GM12878 (cell line): ENCODE measurements at regions not wholly inside any gene's neighbourhood (a gene's known extent, or its start where the extent isn't known, plus 50 kb on each side); places are given as distances from the start of the nearest gene placed in this dataset.

Experiments used
- ATAC-seq: fragments of 200-7000 bp; cut with Tn5 transposase; 3 replicates; pipeline ENCODE4 v1.9.1; 2020; ENCODE audit warnings: mild to moderate bottlenecking, moderate library complexity
- BruUV-seq: library from RNA; stranded (reverse); fragments of 400-500 nt; replicated peaks from 2 replicates; lab custom pipeline; 2021; lab: Mats Ljungman, UMichigan
- CTCF ChIA-PET: fragments of 300-600 bp; sonication (Branson Sonifier 250); formaldehyde crosslinking; extraction: SDS; loops from one replicate; lab custom pipeline; 2021; ENCODE audit warnings: inconsistent platforms; lab: Yijun Ruan, JAX
- POLR2A ChIA-PET: fragments of 350-600 bp; formaldehyde crosslinking; extraction: SDS; loops from one replicate; lab custom pipeline; 2021; ENCODE audit warnings: inconsistent platforms; lab: Charles Lee
- RAD21 ChIA-PET: fragments of 300-600 bp; sonication (Branson Sonifier 250); formaldehyde crosslinking; loops from one replicate; lab custom pipeline; 2023; ENCODE audit warnings: antibody characterized with exemption; ENCODE audit not compliant: unreplicated experiment; lab: Charles Lee
- SMC1A ChIA-PET: fragments of 300-600 bp; sonication (Branson Sonifier 250); formaldehyde crosslinking; loops from one replicate; lab custom pipeline; 2023; ENCODE audit not compliant: unreplicated experiment, uncharacterized antibody; lab: Charles Lee
- DNase-seq: peaks from one replicate; pipeline ENCODE4 v3.0.0-alpha.2; 2011; ENCODE audit warnings: low read depth, low spot score
- FAIRE-seq: peaks from 3 replicates; lab custom pipeline; 2011; peaks lifted over from hg19 to GRCh38; lab: Jason Lieb, UNC
- H2AFZ ChIP-seq: 2 replicates; pipeline ENCODE4 v1.6.0; 2011; ENCODE audit warnings: low read depth, low read length, control low read depth; ENCODE audit not compliant: control insufficient read depth
- H3K27ac ChIP-seq: 2 replicates; pipeline ENCODE4 v1.5.1; 2011; ENCODE audit warnings: control low read depth; ENCODE audit not compliant: control insufficient read depth, insufficient read depth
- H3K27me3 ChIP-seq, 2 experiments: replicated peaks in 1 of 2; 2 replicates each; pipeline versions ENCODE4 v1.6.0 to v1.6.1; 2011; ENCODE audit warnings: low read length in 1 of 2; ENCODE audit not compliant: control insufficient read depth in 2 of 2, insufficient read depth in 2 of 2
- H3K36me3 ChIP-seq, 2 experiments: 2 replicates each; pipeline ENCODE4 v1.5.1; 2011; ENCODE audit warnings: low read length in 1 of 2; ENCODE audit not compliant: control insufficient read depth in 2 of 2, insufficient read depth in 2 of 2
- H3K4me1 ChIP-seq: 2 replicates; pipeline ENCODE4 v1.6.1; 2011; ENCODE audit warnings: mild to moderate bottlenecking, low read length, moderate library complexity, mixed read lengths; ENCODE audit not compliant: control insufficient read depth, insufficient read depth
- H3K4me2 ChIP-seq: 2 replicates; pipeline ENCODE4 v1.6.0; 2011; ENCODE audit warnings: control low read depth; ENCODE audit not compliant: control insufficient read depth, insufficient read depth
- H3K4me3 ChIP-seq: fragments of 200-600 bp; sonication (generic); 2 replicates; pipeline ENCODE4 v1.5.1; 2016
- H3K79me2 ChIP-seq: 2 replicates; pipeline ENCODE4 v1.6.0; 2011; ENCODE audit warnings: low read length; ENCODE audit not compliant: control insufficient read depth, insufficient read depth
- H3K9ac ChIP-seq: 2 replicates; pipeline ENCODE4 v1.8.0; 2011; ENCODE audit warnings: low read length, control low read depth, mixed read lengths; ENCODE audit not compliant: control insufficient read depth, insufficient read depth
- H3K9me3 ChIP-seq: replicated peaks from 3 replicates; pipeline ENCODE4 v1.5.1; 2011; ENCODE audit warnings: mild to moderate bottlenecking, low read length; ENCODE audit not compliant: control insufficient read depth, insufficient read depth
- H4K20me1 ChIP-seq: 2 replicates; pipeline ENCODE4 v1.6.0; 2011; ENCODE audit not compliant: control insufficient read depth, insufficient read depth
- CBX3 ChIP-seq: fragments of 200-600 bp; sonication (generic); IDR thresholded peaks from 2 replicates; pipeline ENCODE4 v1.6.1; 2016; ENCODE audit warnings: low read depth, borderline replicate concordance
- CHD2 ChIP-seq: IDR thresholded peaks from 2 replicates; pipeline ENCODE4 v1.6.1; 2011; ENCODE audit warnings: low read depth, low read length, improper control_type of control experiment, borderline replicate concordance
- ELK1 ChIP-seq: IDR thresholded peaks from 2 replicates; pipeline ENCODE4 v1.6.1; 2012; ENCODE audit warnings: low read depth, low read length, improper control_type of control experiment
- ESRRA ChIP-seq: IDR thresholded peaks from 2 replicates; pipeline ENCODE4 v1.6.1; 2012; ENCODE audit warnings: mild to moderate bottlenecking, low read length, improper control_type of control experiment
- KAT2A ChIP-seq: conservative IDR thresholded peaks from 2 replicates; pipeline ENCODE4 v1.6.1; 2011; ENCODE audit warnings: low read depth, low read length; ENCODE audit not compliant: control insufficient read depth
- MEF2A ChIP-seq: IDR thresholded peaks from 2 replicates; pipeline ENCODE4 v1.6.1; 2011; ENCODE audit warnings: low read depth, mild to moderate bottlenecking, low read length, moderate library complexity; ENCODE audit not compliant: insufficient read depth
- NRF1 ChIP-seq: conservative IDR thresholded peaks from 2 replicates; pipeline ENCODE4 v1.6.1; 2011; ENCODE audit warnings: mild to moderate bottlenecking, low read depth, low read length, improper control_type of control experiment
- SIN3A ChIP-seq: IDR thresholded peaks from 2 replicates; pipeline ENCODE4 v1.6.1; 2012; ENCODE audit warnings: low read depth, low read length, improper control_type of control experiment
- STAT1 ChIP-seq: fragments of 450-650 bp; conservative IDR thresholded peaks from 2 replicates; pipeline ENCODE4 v1.6.1; 2014; ENCODE audit warnings: antibody characterized with exemption, mild to moderate bottlenecking
- SUPT20H ChIP-seq: IDR thresholded peaks from 2 replicates; pipeline ENCODE4 v1.6.1; 2011; ENCODE audit warnings: low read depth, mild to moderate bottlenecking, low read length, moderate library complexity, borderline replicate concordance; ENCODE audit not compliant: control insufficient read depth
- ZNF274 ChIP-seq: IDR thresholded peaks from one replicate; pipeline ENCODE4 v1.8.0; 2011; ENCODE audit not compliant: insufficient read length, insufficient read depth
- WGBS: methylation state at CpG from one replicate; pipeline ENCODE4 v1.1.6; 2016; ENCODE audit warnings: low lambda C conversion rate; ENCODE audit not compliant: insufficient replicate concordance, insufficient coverage; ENCODE audit errors: missing lambda C conversion rate; 5-methylcytosine and 5-hydroxymethylcytosine counted together
- in situ Hi-C: fragments of 300-500 bp; cut with MboI; formaldehyde crosslinking; loops from 9 replicates; pipeline ENCODE4 v1.14.3; 2018; ENCODE audit warnings: mixed read lengths
- intact Hi-C: fragments of 100-400 bp; cut with micrococcal nuclease; formaldehyde crosslinking; loops from one replicate; pipeline ENCODE4 v1.14.2; 2022; ENCODE audit not compliant: unreplicated experiment
- TF ChIP-seq, protein P1 (sequence below): fragments of 450-650 bp; IDR thresholded peaks from 2 replicates; pipeline ENCODE4 v1.6.1; 2016; ENCODE audit warnings: mild to moderate bottlenecking

DNA sequence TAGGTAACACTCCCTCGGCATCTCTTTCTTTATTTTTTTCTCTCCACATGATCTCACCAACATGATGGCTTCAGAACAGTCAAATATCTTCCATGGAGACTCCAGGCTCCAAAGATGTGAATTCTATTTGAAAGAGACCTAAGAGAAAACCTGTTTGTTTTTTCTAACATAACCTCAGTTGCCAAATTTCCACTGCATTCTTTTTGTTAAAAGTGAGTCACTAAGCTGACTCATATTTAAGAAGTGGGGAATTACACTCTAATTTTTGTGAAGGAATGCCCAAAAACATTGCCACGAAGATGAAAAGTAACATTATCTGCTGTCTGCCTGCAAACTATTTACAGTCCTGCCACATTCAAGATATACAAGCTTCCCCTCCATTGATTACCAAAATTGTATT is 1337.6 kb downstream of the LRFN5 start:
- Histone ChIP-seq H3K4me3 (no peak overlapping the region), H3K36me3 (no peaks in the 10 kb centered on the region), H3K9ac (no peak overlapping the region), H3K79me2 (no peaks in the 10 kb centered on the region), H3K4me2 (no peak overlapping the region), H3K27me3 (no peaks in the 10 kb centered on the region), H3K9me3 (no peaks in the 10 kb centered on the region), H2AFZ (no peak overlapping the region), H3K4me1 (no peaks in the 10 kb centered on the region), H3K27ac (no peak overlapping the region), H4K20me1 (no peaks in the 10 kb centered on the region)
- CTCF ChIA-PET = no interaction called here
- POLR2A ChIA-PET = no interaction called here
- SMC1A ChIA-PET = interaction anchor here (1.0 kb wide), 1 partner anchor 15 kb away, joined by 3 read pairs; no protein-coding TSS in a partner anchor
- 17% methylated on average over 2 of the region's 2 CpGs for WGBS
- intact Hi-C loops (no loop called here), in situ Hi-C loops (no loop called here)
- BruUV-seq = no TSS peak
- TF ChIP-seq KAT2A = no peak
- no peak for TF ChIP-seq ELK1
- no peak for TF ChIP-seq CHD2
- no peak for TF ChIP-seq MEF2A
- TF ChIP-seq SIN3A = no peak
- no peak for TF ChIP-seq ESRRA
- no peak for TF ChIP-seq CBX3
- TF ChIP-seq NRF1 = no peak
- no peak for TF ChIP-seq SUPT20H
- no peak for TF ChIP-seq STAT1
- no peak for TF ChIP-seq ZNF274
- TF ChIP-seq, protein P1, sequence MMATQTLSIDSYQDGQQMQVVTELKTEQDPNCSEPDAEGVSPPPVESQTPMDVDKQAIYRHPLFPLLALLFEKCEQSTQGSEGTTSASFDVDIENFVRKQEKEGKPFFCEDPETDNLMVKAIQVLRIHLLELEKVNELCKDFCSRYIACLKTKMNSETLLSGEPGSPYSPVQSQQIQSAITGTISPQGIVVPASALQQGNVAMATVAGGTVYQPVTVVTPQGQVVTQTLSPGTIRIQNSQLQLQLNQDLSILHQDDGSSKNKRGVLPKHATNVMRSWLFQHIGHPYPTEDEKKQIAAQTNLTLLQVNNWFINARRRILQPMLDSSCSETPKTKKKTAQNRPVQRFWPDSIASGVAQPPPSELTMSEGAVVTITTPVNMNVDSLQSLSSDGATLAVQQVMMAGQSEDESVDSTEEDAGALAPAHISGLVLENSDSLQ = no peak
- RAD21 ChIA-PET = no interaction called here
- DNase-seq (no peak), FAIRE-seq (no peak), ATAC-seq (no peak)
